Glutamatergic neuron (in vitro differentiated cells): ENCODE measurements at regions not wholly inside any gene's neighbourhood (a gene's known extent, or its start where the extent isn't known, plus 50 kb on each side); places are given as distances from the start of the nearest gene placed in this dataset.

Experiments
- DNase-seq: peaks from one replicate; pipeline ENCODE4 v3.0.0; 2022
- H3K27ac Mint-ChIP-seq: one replicate; pipeline ENCODE4 v1.8.0; 2020; ENCODE audit warnings: mild to moderate bottlenecking, mixed read lengths, inconsistent platforms; ENCODE audit not compliant: unreplicated experiment
- H3K27me3 Mint-ChIP-seq: one replicate; pipeline ENCODE4 v1.8.0; 2020; ENCODE audit warnings: mild to moderate bottlenecking, moderate library complexity, mixed read lengths, inconsistent platforms; ENCODE audit not compliant: unreplicated experiment
- H3K36me3 Mint-ChIP-seq: one replicate; pipeline ENCODE4 v1.8.0; 2020; ENCODE audit warnings: mild to moderate bottlenecking, mixed read lengths, inconsistent platforms; ENCODE audit not compliant: unreplicated experiment
- H3K4me1 Mint-ChIP-seq: one replicate; pipeline ENCODE4 v1.8.0; 2020; ENCODE audit warnings: mild to moderate bottlenecking, low read depth, mixed read lengths, inconsistent platforms; ENCODE audit not compliant: unreplicated experiment
- H3K4me3 Mint-ChIP-seq: one replicate; pipeline ENCODE4 v1.8.0; 2020; ENCODE audit warnings: mild to moderate bottlenecking, mixed read lengths, inconsistent platforms; ENCODE audit not compliant: unreplicated experiment
- H3K9me3 Mint-ChIP-seq: one replicate; pipeline ENCODE4 v1.8.0; 2020; ENCODE audit warnings: mild to moderate bottlenecking, moderate library complexity, mixed read lengths, inconsistent platforms; ENCODE audit not compliant: unreplicated experiment
- CTCF ChIP-seq: fragments of 200-600 bp; sonication (generic); IDR thresholded peaks from one replicate; pipeline ENCODE4 v1.5.0; 2021; ENCODE audit not compliant: partially characterized antibody, unreplicated experiment

DNA sequence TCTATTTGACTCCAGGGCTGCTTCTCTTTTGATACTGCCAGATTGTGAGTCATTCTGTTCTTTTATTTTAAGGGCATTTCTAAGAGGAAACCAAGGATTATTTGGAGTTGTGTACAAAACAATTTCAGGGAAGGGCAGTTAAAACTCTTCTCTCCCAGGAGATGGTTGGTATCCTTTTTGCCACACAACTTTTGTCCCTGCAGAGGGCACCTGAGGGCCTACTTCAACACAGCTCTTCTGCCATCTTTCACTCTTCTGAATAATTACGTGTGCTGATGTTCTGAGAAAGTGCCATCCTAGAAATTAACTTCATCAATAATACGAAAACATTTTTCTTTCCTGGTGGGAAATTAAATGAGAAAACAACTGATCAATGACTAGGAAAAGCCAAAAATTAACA is 75.7 kb upstream of the GADL1 start:
- Mint-ChIP-seq H3K4me3 (no peak overlapping the region), H3K9me3 (no peaks in the 10 kb centered on the region), H3K4me1 (no peaks in the 10 kb centered on the region), H3K27ac (no peak overlapping the region), H3K27me3 (no peaks in the 10 kb centered on the region), H3K36me3 (no peaks in the 10 kb centered on the region)
- no peak for DNase-seq
- TF ChIP-seq CTCF: no peak

- Mint-ChIP-seq H3K36me3 (no peaks in the 10 kb centered on the region), H3K27ac (no peak overlapping the region), H3K4me3 (no peak overlapping the region), H3K9me3 (no peaks in the 10 kb centered on the region), H3K27me3 (no peaks in the 10 kb centered on the region), H3K4me1 (no peaks in the 10 kb centered on the region)
- TF ChIP-seq CTCF: no peak
- no peak for DNase-seq
Observed at GRCh38 chr3:30972449-30972848, 78.0 kb upstream of the GADL1 start.

DNA sequence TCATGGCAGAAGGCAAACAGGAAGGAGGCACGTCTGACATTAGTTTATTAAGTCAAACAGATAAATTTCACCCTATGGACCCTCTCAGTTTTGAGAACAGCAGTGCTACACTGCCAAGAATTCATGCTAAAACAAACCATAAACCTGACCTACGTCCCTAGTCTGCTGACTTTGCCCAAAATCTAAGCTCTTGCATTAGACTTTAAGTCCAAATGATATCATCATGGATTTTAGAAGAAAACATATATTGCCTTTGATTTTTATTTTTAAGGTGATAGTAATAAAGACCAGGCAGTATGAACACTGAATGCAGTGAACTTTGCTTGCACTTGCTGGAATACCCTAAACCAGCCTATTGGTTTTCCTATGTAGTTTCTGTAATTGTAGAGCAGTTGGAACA is 79.6 kb upstream of the GADL1 start:
- DNase-seq: no peak
- TF ChIP-seq CTCF: no peak
- no peak overlapping the region for H3K4me3 Mint-ChIP-seq
- H3K4me1 Mint-ChIP-seq: no peaks in the 10 kb centered on the region
- H3K36me3 Mint-ChIP-seq: no peaks in the 10 kb centered on the region
- no peaks in the 10 kb centered on the region for H3K27me3 Mint-ChIP-seq
- H3K9me3 Mint-ChIP-seq: no peaks in the 10 kb centered on the region
- H3K27ac Mint-ChIP-seq: no peak overlapping the region

- no peaks in the 10 kb centered on the region for H3K36me3 Mint-ChIP-seq
- TF ChIP-seq CTCF: no peak
- H3K9me3 Mint-ChIP-seq: no peaks in the 10 kb centered on the region
Observed at GRCh38 chr3:30977592-30977991, 83.1 kb upstream of the GADL1 start.

GRCh38 chr3:30980993-30981392 is 86.5 kb upstream of the GADL1 start:
- Mint-ChIP-seq H3K27ac (no peak overlapping the region), H3K4me3 (no peak overlapping the region), H3K9me3 (no peaks in the 10 kb centered on the region), H3K27me3 (no peaks in the 10 kb centered on the region), H3K4me1 (peaks cover 4% of the 10 kb centered on the region), H3K36me3 (no peaks in the 10 kb centered on the region)
- no peak for DNase-seq
- no peak for TF ChIP-seq CTCF

More at GRCh38 chr3:30977592-30977991, 83.1 kb upstream of the GADL1 start:
- DNase-seq: no peak
- H3K27ac Mint-ChIP-seq: no peak overlapping the region
- no peaks in the 10 kb centered on the region for H3K27me3 Mint-ChIP-seq
- peaks cover 2% of the 10 kb centered on the region for H3K4me1 Mint-ChIP-seq
- no peak overlapping the region for H3K4me3 Mint-ChIP-seq
